GM12891 (cell line): ENCODE measurements at regions not wholly inside any gene's neighbourhood (a gene's known extent, or its start where the extent isn't known, plus 50 kb on each side); places are given as distances from the start of the nearest gene placed in this dataset.

Source experiments
- DNase-seq: peaks from one replicate; pipeline ENCODE4 v3.0.0; 2011; ENCODE audit warnings: low spot score; ENCODE audit not compliant: insufficient read length
- FAIRE-seq: peaks from 2 replicates; lab custom pipeline; 2011; peaks lifted over from hg19 to GRCh38; lab: Jason Lieb, UNC
- PAX5 ChIP-seq: IDR thresholded peaks from 2 replicates; pipeline ENCODE4 v1.6.1; 2011; ENCODE audit warnings: low read length, moderate library complexity, mild to moderate bottlenecking; ENCODE audit not compliant: insufficient read depth, severe bottlenecking
- POLR2A ChIP-seq: IDR thresholded peaks from 2 replicates; pipeline ENCODE4 v1.6.1; 2011; ENCODE audit warnings: low read depth, low read length, control low read depth
- POLR2AphosphoS5 ChIP-seq: IDR thresholded peaks from 2 replicates; pipeline ENCODE4 v1.6.1; 2011; ENCODE audit warnings: low read depth, low read length, control low read depth
- POU2F2 ChIP-seq: IDR thresholded peaks from 2 replicates; pipeline ENCODE4 v1.6.1; 2011; ENCODE audit warnings: low read depth, mild to moderate bottlenecking, control low read depth, low read length, moderate library complexity
- SPI1 ChIP-seq: IDR thresholded peaks from 2 replicates; pipeline ENCODE4 v1.6.1; 2011; ENCODE audit warnings: low read depth, low read length, control low read depth
- TAF1 ChIP-seq: IDR thresholded peaks from 2 replicates; pipeline ENCODE4 v1.6.1; 2011; ENCODE audit warnings: low read depth, low read length, control low read depth

DNA sequence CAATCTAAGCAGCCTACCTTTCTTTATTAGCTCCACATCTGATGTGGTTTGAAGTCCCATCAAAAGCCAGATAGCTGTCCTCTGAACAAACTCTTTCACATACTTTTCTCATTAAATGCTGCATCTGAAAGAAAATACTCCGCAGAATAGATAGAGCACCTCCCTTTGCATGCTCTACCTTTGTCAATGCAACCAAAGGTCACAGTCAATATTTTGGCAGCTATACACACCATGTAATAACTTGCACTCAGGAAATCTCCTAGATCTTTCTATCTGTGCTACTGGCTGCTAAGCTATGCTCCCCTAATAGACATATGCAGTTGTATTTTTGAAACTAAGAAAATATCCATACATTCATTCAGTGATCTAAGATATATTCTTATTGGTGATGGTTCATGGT is 204.8 kb upstream of the ARRDC4 start:
- DNase-seq (no peak), FAIRE-seq (no peak)
- no peak for TF ChIP-seq POU2F2
- no peak for TF ChIP-seq POLR2AphosphoS5
- TF ChIP-seq SPI1, result no peak
- no peak for TF ChIP-seq TAF1
- no peak for TF ChIP-seq POLR2A
- no peak for TF ChIP-seq PAX5

DNA sequence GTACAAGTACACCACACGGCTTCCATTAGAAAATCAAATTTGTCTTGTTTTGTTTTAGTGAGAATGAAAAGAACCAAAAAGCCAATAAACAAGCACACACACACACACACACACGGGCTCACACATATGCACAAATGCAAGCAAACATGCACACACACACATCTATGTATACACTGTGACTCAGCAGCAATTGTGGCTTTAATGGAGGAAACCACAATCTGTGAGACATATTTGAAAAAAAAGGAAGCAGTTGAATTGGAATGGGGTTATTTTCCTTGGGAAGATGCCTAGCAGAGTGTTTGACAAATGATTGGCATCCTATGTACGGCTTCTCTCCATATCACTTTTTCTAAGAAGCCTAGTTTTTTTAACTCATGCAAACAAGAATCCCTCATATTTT is 201.1 kb upstream of the ARRDC4 start:
- no peak for DNase-seq

DNA sequence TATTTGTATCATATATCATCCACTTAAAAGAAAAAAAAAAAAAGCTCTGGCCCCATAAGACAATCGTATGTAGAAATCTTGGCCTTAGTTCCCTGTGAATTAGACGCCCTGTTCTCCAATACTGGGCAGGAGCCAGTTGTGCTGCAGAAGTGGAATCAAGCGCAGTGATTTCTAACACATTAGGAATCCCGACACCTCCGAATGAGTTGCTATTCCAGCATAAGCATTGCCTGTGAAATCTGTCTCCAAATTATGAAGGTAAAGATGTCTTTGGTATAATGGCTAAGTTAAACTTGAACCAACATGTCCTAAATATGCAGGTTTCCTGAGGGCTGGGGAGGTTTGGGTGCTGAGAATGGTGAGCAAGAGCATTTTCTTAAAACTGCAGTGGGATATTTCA is 199.4 kb upstream of the ARRDC4 start:
- TF ChIP-seq POU2F2 (no peak), PAX5 (no peak), SPI1 (no peak), TAF1 (no peak), POLR2A (no peak), POLR2AphosphoS5 (no peak)
- FAIRE-seq (no peak), DNase-seq (no peak)

More for the DNA sequence above, 201.1 kb upstream of the ARRDC4 start:
- FAIRE-seq, result no peak
- no peak for TF ChIP-seq SPI1
- no peak for TF ChIP-seq POLR2A
- TF ChIP-seq POLR2AphosphoS5, result no peak
- TF ChIP-seq POU2F2, result no peak
- TF ChIP-seq PAX5, result no peak
- no peak for TF ChIP-seq TAF1

DNA sequence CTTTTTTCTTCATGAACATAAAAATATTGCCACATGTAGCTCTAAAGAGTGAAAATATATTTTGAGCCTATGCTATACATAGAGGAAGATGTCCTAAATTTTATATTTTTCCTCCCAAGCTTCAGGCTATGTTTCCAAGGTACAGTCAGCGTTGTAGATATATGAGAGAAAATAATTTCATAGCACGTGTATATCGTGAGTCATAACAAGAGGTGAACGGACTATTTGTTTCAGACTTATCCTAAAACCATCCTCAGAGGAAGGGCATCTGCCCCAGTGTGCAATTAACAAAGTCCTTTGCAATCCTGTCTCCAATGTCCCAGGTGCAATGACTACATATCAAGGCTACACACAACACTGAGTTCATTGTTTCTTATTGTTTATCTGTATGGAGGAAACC is 177.3 kb upstream of the ARRDC4 start:
- no peak for TF ChIP-seq POU2F2
- TF ChIP-seq SPI1, result no peak
- TF ChIP-seq POLR2AphosphoS5, result no peak
- TF ChIP-seq PAX5, result no peak
- TF ChIP-seq TAF1, result no peak
- TF ChIP-seq POLR2A, result no peak
- FAIRE-seq (no peak), DNase-seq (no peak)

DNA sequence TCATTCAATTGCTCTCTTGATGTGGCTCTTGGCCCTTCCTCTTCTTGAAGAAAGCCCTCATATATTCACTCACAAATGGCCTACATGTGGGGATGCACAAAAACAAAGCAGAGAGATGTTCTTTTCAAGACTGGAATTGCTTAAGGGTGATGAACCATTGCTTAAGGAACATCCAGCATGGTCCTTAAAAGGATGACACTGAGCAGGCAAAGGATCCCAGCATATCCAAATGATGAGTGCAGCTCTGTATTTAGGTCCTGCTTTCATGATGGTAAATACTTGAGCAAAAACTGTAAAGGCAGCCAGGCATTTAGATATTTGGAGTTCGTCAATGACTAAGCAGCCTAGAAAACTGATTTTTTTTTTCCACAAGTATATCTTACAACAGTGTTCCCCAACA is 173.8 kb upstream of the ARRDC4 start:
- TF ChIP-seq TAF1, result no peak
- FAIRE-seq (no peak), DNase-seq (no peak)

DNA sequence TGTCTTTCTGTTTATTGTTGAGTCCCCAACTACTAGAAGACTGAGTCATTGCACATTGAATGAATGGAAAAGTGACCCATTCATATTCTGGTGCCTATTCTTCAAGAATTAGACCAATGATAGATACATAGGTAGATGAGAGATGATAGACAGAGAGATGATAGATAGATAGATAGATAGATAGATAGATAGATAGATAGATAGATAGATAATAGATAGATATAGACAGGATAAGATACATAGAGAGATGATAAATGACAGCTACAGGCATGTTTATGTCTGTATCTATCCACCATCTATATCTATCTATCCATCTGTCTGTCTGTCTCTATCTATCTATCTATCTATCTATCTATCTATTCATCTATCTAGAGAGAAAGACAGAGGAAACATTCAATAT is 170.3 kb upstream of the ARRDC4 start:
- no peak for FAIRE-seq
- DNase-seq, result no peak
- no peak for TF ChIP-seq POU2F2
- TF ChIP-seq SPI1, result no peak
- TF ChIP-seq PAX5, result no peak
- TF ChIP-seq TAF1, result no peak
- TF ChIP-seq POLR2AphosphoS5, result no peak
- no peak for TF ChIP-seq POLR2A

DNA sequence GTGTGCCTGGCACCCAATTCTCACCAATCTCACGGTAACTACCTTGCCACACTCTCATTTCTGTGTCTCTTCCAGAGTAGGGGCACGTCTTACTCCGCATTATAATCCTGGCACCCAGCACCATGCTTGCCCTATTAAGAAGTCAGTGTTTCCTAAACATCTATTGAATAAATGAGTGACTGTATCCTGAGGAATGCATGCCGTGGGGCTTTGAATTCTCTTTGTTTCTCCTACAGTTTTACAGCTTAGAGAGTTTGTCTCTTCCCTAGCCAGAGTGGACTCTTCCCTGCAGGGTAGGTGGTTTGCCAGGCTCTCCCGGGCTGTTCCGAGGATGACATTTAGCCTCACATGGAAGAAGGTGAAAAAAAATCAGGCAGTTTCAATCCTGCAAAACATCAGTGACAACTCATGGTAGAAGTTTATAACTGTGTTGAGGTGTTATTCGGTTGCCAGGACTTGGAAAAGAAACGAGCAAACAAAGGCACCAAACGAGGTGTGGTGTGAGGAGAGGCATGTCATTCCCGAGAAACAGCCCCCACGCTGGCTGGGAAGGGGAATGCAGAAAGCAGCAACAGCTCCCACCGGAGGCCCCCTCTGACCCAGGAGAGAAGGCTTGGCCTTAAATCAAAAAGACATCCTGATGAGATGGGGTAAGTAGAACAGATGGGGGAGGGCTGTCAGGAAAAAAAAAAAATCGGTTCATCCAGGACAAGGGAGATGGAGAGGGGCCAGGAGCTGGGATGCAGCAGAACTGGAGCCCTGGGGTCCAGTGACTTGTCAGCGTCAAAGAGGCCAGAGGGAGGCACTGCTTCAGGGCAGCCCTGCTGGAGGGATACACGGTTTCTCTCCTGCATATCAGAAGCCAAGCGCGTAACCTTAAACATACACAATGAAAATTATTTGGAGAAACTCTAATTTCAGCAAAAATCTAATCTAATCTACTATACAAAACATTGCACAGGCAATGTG is 168.4 kb upstream of the ARRDC4 start:
- FAIRE-seq (no peak), DNase-seq (no peak)
- TF ChIP-seq POLR2AphosphoS5 (no peak), POU2F2 (no peak), POLR2A (no peak), SPI1 (no peak), PAX5 (no peak), TAF1 (no peak)

DNA sequence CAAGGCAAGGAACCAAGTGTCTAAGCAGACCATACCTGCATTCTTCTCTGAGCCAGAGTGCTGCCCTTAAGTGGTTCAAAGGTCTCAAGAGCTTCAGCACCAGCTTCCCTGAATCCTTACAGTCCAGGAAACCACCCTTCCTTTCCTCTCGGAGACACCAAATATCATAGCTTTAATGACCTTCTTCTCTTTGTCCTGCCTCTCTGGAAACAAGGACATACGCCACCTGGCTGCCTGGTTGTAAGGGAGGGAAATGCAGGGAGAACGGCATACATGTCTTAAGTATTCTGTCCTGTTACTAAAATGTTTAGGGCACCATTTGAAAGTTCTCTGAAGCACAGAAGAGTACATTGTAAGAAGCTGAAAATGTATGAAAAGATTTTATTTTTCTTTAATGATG is 155.6 kb upstream of the ARRDC4 start:
- DNase-seq (no peak), FAIRE-seq (no peak)
- no peak for TF ChIP-seq POU2F2

DNA sequence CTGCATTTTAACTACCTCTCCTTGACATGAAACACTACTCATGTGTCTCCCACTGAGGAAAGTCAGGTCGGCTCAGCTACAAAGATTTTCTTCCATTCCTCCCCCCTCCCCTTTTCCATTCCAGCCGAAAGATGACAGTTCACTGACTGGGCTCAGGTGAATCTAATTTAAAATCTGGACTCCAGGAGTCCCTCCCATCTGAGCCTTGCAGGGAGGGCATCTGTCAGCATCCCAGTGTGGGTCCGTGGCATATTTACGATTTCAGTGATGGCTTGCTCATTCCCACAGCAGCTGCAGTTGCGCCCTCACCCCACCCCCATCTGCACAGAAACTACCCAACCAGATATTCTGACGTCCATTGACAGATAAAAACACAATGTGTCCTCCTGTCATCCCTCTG is 153.7 kb upstream of the ARRDC4 start:
- FAIRE-seq (no peak), DNase-seq (no peak)
- TF ChIP-seq POLR2AphosphoS5 (no peak), SPI1 (no peak), PAX5 (no peak), TAF1 (no peak), POU2F2 (no peak), POLR2A (no peak)

DNA sequence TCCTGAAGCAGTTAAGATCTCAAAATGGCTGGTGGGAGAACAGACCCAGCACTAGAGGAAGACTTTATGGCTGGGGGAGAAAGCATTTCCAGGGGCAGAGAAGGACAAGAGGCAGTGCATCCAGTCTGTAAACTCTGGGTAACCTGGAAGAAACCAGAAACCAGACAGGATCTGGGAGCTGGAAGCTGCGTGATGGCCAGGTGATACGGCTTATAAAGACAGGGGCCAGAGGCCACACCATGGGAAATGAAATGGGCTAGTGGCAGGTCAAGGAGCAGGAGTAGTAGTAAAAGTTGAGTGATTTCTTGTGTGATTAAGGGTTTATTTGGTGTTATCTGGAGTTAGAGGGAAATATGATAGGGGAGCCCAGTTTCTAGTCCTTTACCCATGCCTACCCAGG is 144.7 kb upstream of the ARRDC4 start:
- no peak for DNase-seq
- FAIRE-seq, result no peak
- TF ChIP-seq TAF1 (no peak), POLR2AphosphoS5 (no peak), POU2F2 (no peak), POLR2A (no peak), PAX5 (no peak), SPI1 (no peak)
